Body of pancreas (tissue), 4 donors: ENCODE measurements at regions not wholly inside any gene's neighbourhood (a gene's known extent, or its start where the extent isn't known, plus 50 kb on each side); places are given as distances from the start of the nearest gene placed in this dataset.

ENCODE experiments used
- POLR2A ChIP-seq, 3 donors: fragments of 450-650 bp; IDR thresholded peaks; one replicate each; pipeline ENCODE4 v1.6.1; 2016; ENCODE audit warnings: antibody characterized with exemption in 3 of 3, mild to moderate bottlenecking in 2 of 3
- TF ChIP-seq, protein P1 (sequence below), 7 experiments: fragments of 450-650 bp in 4 of 7; fragments of 200-600 bp in 3 of 7; sonication (generic) in 3 of 7; IDR thresholded peaks; one replicate each; pipeline ENCODE4 v1.5.1; 2016 to 2019; ENCODE audit warnings: antibody characterized with exemption in 7 of 7

DNA sequence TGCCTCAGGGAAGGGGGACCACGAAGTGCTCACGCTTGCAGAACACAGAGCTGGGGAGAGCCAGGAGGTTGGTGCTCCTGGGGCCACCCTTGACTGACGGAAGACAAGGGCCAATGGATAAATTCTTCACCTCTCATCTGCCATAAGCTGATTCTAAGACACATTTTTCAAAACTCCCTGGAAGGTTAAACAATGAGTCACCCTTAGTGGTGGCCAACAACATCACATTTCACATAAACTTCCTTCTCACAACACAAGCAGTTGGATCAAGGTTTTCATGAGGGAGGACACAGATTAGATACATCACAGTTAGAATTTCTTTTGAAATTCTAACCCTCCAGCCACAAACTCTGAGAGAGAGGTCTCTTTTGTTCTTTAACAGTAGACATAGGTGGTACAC is 713.6 kb upstream of the POU3F3 start:
- TF ChIP-seq, protein P1, sequence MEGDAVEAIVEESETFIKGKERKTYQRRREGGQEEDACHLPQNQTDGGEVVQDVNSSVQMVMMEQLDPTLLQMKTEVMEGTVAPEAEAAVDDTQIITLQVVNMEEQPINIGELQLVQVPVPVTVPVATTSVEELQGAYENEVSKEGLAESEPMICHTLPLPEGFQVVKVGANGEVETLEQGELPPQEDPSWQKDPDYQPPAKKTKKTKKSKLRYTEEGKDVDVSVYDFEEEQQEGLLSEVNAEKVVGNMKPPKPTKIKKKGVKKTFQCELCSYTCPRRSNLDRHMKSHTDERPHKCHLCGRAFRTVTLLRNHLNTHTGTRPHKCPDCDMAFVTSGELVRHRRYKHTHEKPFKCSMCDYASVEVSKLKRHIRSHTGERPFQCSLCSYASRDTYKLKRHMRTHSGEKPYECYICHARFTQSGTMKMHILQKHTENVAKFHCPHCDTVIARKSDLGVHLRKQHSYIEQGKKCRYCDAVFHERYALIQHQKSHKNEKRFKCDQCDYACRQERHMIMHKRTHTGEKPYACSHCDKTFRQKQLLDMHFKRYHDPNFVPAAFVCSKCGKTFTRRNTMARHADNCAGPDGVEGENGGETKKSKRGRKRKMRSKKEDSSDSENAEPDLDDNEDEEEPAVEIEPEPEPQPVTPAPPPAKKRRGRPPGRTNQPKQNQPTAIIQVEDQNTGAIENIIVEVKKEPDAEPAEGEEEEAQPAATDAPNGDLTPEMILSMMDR (IDR thresholded peaks at IDR 0.05), result no peak
- TF ChIP-seq POLR2A (IDR thresholded peaks at IDR 0.05), result no peak
